Prostate gland (tissue), 2 donors: ENCODE measurements at regions not wholly inside any gene's neighbourhood (a gene's known extent, or its start where the extent isn't known, plus 50 kb on each side); places are given as distances from the start of the nearest gene placed in this dataset.

Experiments
- DNase-seq: peaks from one replicate; pipeline ENCODE4 v3.0.0-alpha.2; 2019; ENCODE audit warnings: low spot score
- H3K27ac ChIP-seq, 2 donors: fragments of 200-600 bp; sonication (generic); 2 replicates each; pipeline ENCODE4 v1.5.1; 2017 to 2019
- H3K27me3 ChIP-seq: fragments of 200-600 bp; sonication (generic); replicated peaks from 2 replicates; pipeline ENCODE4 v1.5.1; 2019; ENCODE audit not compliant: insufficient read depth
- H3K36me3 ChIP-seq, 2 donors: fragments of 200-600 bp; sonication (generic); 1 replicate in 1 of 2; 2 replicates in 1 of 2; pipeline versions ENCODE4 v1.5.1 to v1.8.1; 2017 to 2019
- H3K4me1 ChIP-seq: fragments of 200-600 bp; sonication (generic); replicated peaks from 2 replicates; pipeline ENCODE4 v1.5.1; 2019
- H3K4me3 ChIP-seq, 2 donors: fragments of 200-600 bp; sonication (generic); 2 replicates each; pipeline ENCODE4 v1.5.1; 2017 to 2019
- H3K9me3 ChIP-seq: fragments of 200-600 bp; sonication (generic); 2 replicates; pipeline ENCODE4 v1.5.1; 2017
- CTCF ChIP-seq, 4 experiments: fragments of 200-600 bp in 2 of 4; fragments of 450-650 bp in 2 of 4; sonication (generic) in 2 of 4; IDR thresholded peaks; 1 replicate in 3 of 4; 2 replicates in 1 of 4; pipeline ENCODE4 v1.5.1; 2016 to 2019; ENCODE audit warnings: antibody characterized with exemption in 4 of 4, mild to moderate bottlenecking in 2 of 4, moderate library complexity in 2 of 4
- POLR2A ChIP-seq: fragments of 450-650 bp; IDR thresholded peaks from one replicate; pipeline ENCODE4 v1.6.1; 2016; ENCODE audit warnings: antibody characterized with exemption, mild to moderate bottlenecking
- POLR2AphosphoS5 ChIP-seq: sonication (generic); formaldehyde crosslinking; IDR thresholded peaks from one replicate; pipeline ENCODE4 v1.6.1; 2017; ENCODE audit warnings: antibody characterized with exemption
- WGBS: methylation state at CpG from one replicate; pipeline ENCODE4 v1.1.5; 2018; 5-methylcytosine and 5-hydroxymethylcytosine counted together
- intact Hi-C: fragments of 100-400 bp; cut with DNase I; formaldehyde crosslinking; loops from one replicate; pipeline ENCODE4 v1.14.2; 2022

- no peak for DNase-seq
- WGBS = 77% methylated on average over 3 of the region's 3 CpGs
- Histone ChIP-seq H3K27ac (no peak overlapping the region), H3K4me3 (no peak overlapping the region), H3K36me3 (no peaks in the 10 kb centered on the region), H3K27me3 (no peaks in the 10 kb centered on the region), H3K9me3 (no peaks in the 10 kb centered on the region), H3K4me1 (no peaks in the 10 kb centered on the region)
- intact Hi-C loops = no loop called here
- no peak for TF ChIP-seq CTCF (IDR thresholded peaks at IDR 0.05)
- no peak for TF ChIP-seq POLR2AphosphoS5
- no peak for TF ChIP-seq POLR2A
These were observed 377.8 kb upstream of the SMIM21 start for GRCh38 chr18:75805265-75805664.

GRCh38 chr18:75802681-75803080 lies 375.2 kb upstream of the SMIM21 start:
- intact Hi-C loops = no loop called here
- WGBS = 68% methylated on average over 5 of the region's 5 CpGs
- TF ChIP-seq CTCF (IDR thresholded peaks at IDR 0.05) = no peak

GRCh38 chr18:75801178-75801577 lies 373.7 kb upstream of the SMIM21 start:
- H3K27me3 ChIP-seq = no peaks in the 10 kb centered on the region
- no peaks in the 10 kb centered on the region for H3K4me1 ChIP-seq
- no peak overlapping the region for H3K4me3 ChIP-seq
- H3K27ac ChIP-seq = no peak overlapping the region
- H3K9me3 ChIP-seq = no peaks in the 10 kb centered on the region
- DNase-seq = no peak
- TF ChIP-seq CTCF (IDR thresholded peaks at IDR 0.05) = no peak
- TF ChIP-seq POLR2AphosphoS5 = no peak
- TF ChIP-seq POLR2A = no peak
- 93% methylated on average over 12 of the region's 12 CpGs for WGBS
- no peaks in the 10 kb centered on the region for H3K36me3 ChIP-seq
- intact Hi-C loops = no loop called here

More at GRCh38 chr18:75802681-75803080, 375.2 kb upstream of the SMIM21 start:
- Histone ChIP-seq H3K36me3 (no peaks in the 10 kb centered on the region), H3K4me1 (no peaks in the 10 kb centered on the region), H3K27ac (no peak overlapping the region), H3K4me3 (no peak overlapping the region), H3K9me3 (no peaks in the 10 kb centered on the region), H3K27me3 (no peaks in the 10 kb centered on the region)
- DNase-seq = no peak

- DNase-seq = no peak
- no peak overlapping the region for H3K27ac ChIP-seq
- H3K4me3 ChIP-seq = no peak overlapping the region
- no peaks in the 10 kb centered on the region for H3K9me3 ChIP-seq
- H3K4me1 ChIP-seq = no peaks in the 10 kb centered on the region
- WGBS = 82% methylated on average over 6 of the region's 6 CpGs
- no peak for TF ChIP-seq CTCF (IDR thresholded peaks at IDR 0.05)
- no peak for TF ChIP-seq POLR2A
- TF ChIP-seq POLR2AphosphoS5 = no peak
- no peaks in the 10 kb centered on the region for H3K36me3 ChIP-seq
- H3K27me3 ChIP-seq = no peaks in the 10 kb centered on the region
- intact Hi-C loops = no loop called here
These were observed 372.8 kb upstream of the SMIM21 start for GRCh38 chr18:75800331-75800648.

- Histone ChIP-seq H3K4me3 (no peak overlapping the region), H3K27ac (no peak overlapping the region), H3K36me3 (no peaks in the 10 kb centered on the region), H3K27me3 (no peaks in the 10 kb centered on the region), H3K9me3 (no peaks in the 10 kb centered on the region), H3K4me1 (no peaks in the 10 kb centered on the region)
- DNase-seq = no peak
- 87% methylated on average over 10 of the region's 10 CpGs for WGBS
- TF ChIP-seq POLR2AphosphoS5 (no peak), POLR2A (no peak)
- intact Hi-C loops = no loop called here
These were observed 372.2 kb upstream of the SMIM21 start for GRCh38 chr18:75799449-75800330.
